ENCODE measurements at regions not wholly inside any gene's neighbourhood (a gene's known extent, or its start where the extent isn't known, plus 50 kb on each side); places are given as distances from the start of the nearest gene placed in this dataset.
A peak's percentile ranks its signal among the peaks of the same experiment; 100 is the strongest.

DNA sequence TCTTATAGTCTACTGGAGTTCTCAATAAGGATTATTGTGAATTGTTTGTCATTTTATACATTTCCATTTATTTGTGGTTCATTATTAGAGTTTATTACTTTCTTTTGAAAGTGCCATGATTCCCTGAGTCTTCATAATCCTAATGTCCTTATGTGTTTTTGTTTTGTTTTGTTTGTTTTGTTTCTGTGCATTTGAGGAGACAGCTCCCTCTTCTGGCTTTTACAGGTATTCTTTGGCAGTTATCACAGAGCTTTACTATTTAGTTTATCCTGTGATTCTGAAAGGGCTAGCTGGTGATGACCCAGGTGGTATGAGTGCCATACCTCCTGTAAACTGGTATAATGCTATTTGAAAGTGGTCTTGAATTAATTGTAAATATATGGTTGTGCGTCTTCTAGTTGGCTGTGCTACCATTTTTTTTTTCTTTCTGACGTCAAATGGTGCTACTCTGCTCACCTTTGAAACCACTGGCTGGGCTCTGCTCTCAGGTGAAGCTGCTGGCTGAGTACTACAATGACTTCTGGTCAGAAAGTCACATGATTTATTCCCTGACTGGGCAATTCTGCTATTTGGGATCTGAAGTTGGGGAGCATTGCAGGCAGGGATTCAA, 751.2 kb downstream of the JRKL start:
- DNase-seq (ENCODE audit: low spot score) = peak; percentile 11
- no peaks in the 10 kb centered on the region for H3K36me3 Mint-ChIP-seq (ENCODE audit: low read depth, unreplicated experiment)

GRCh38 chr11:97143463-97143862, 753.6 kb downstream of the JRKL start:
- Mint-ChIP-seq H3K9me3 (ENCODE audit: unreplicated experiment) (no peaks in the 10 kb centered on the region), H3K36me3 (ENCODE audit: low read depth, unreplicated experiment) (no peaks in the 10 kb centered on the region), H3K27me3 (ENCODE audit: unreplicated experiment) (no peaks in the 10 kb centered on the region), H3K4me3 (ENCODE audit: unreplicated experiment) (no peak overlapping the region), H3K4me1 (ENCODE audit: unreplicated experiment) (peaks cover 4% of the 10 kb centered on the region), H3K27ac (ENCODE audit: unreplicated experiment) (no peak overlapping the region)
- no peak for DNase-seq (ENCODE audit: low spot score)
- TF ChIP-seq, protein P1, sequence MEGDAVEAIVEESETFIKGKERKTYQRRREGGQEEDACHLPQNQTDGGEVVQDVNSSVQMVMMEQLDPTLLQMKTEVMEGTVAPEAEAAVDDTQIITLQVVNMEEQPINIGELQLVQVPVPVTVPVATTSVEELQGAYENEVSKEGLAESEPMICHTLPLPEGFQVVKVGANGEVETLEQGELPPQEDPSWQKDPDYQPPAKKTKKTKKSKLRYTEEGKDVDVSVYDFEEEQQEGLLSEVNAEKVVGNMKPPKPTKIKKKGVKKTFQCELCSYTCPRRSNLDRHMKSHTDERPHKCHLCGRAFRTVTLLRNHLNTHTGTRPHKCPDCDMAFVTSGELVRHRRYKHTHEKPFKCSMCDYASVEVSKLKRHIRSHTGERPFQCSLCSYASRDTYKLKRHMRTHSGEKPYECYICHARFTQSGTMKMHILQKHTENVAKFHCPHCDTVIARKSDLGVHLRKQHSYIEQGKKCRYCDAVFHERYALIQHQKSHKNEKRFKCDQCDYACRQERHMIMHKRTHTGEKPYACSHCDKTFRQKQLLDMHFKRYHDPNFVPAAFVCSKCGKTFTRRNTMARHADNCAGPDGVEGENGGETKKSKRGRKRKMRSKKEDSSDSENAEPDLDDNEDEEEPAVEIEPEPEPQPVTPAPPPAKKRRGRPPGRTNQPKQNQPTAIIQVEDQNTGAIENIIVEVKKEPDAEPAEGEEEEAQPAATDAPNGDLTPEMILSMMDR (IDR thresholded peaks at IDR 0.05; ENCODE audit: unreplicated experiment) = no peak

More for the DNA sequence above, 751.2 kb downstream of the JRKL start:
- no peaks in the 10 kb centered on the region for H3K9me3 Mint-ChIP-seq (ENCODE audit: unreplicated experiment)
- TF ChIP-seq, protein P1 (IDR thresholded peaks at IDR 0.05; ENCODE audit: unreplicated experiment) = peak; percentile 67
- H3K27me3 Mint-ChIP-seq (ENCODE audit: unreplicated experiment) = no peaks in the 10 kb centered on the region
- H3K4me1 Mint-ChIP-seq (ENCODE audit: unreplicated experiment) = peaks cover 4% of the 10 kb centered on the region
- H3K27ac Mint-ChIP-seq (ENCODE audit: unreplicated experiment) = no peak overlapping the region
- no peak overlapping the region for H3K4me3 Mint-ChIP-seq (ENCODE audit: unreplicated experiment)

GRCh38 chr11:97149741-97150140, 759.9 kb downstream of the JRKL start:
- no peak for DNase-seq (ENCODE audit: low spot score)
- no peaks in the 10 kb centered on the region for H3K27me3 Mint-ChIP-seq (ENCODE audit: unreplicated experiment)
- H3K4me3 Mint-ChIP-seq (ENCODE audit: unreplicated experiment) = no peak overlapping the region
- H3K36me3 Mint-ChIP-seq (ENCODE audit: low read depth, unreplicated experiment) = no peaks in the 10 kb centered on the region
- H3K27ac Mint-ChIP-seq (ENCODE audit: unreplicated experiment) = no peak overlapping the region
- H3K4me1 Mint-ChIP-seq (ENCODE audit: unreplicated experiment) = no peaks in the 10 kb centered on the region
- TF ChIP-seq, protein P1 (IDR thresholded peaks at IDR 0.05; ENCODE audit: unreplicated experiment) = no peak
- H3K9me3 Mint-ChIP-seq (ENCODE audit: unreplicated experiment) = no peaks in the 10 kb centered on the region

DNA sequence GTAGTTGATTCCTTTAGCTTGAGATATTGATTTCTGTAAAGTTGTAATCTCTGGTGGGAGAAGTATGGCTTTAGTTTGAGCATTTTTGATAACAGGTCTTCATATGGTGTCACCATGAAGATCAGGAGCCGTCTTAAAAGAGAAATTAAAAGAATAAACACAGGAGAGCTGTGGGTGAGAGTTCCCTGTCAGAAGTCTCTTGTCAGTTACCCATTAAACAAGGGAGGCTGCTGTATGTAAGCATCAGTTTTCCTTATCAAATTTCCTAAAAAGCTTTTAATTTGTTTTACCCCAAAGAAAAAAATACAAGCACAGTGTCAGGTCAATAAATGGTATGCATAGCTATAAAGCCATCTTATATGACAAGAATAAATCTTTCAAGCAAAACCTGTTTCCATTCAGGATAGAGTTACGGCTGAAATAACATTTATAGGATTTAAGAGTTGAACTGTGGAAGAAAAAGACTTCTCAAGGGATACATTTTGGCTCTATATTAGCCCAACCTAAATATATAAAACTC, 767.5 kb downstream of the JRKL start:
- Mint-ChIP-seq H3K4me1 (ENCODE audit: unreplicated experiment) (peaks cover 7% of the 10 kb centered on the region), H3K27ac (ENCODE audit: unreplicated experiment) (no peak overlapping the region), H3K27me3 (ENCODE audit: unreplicated experiment) (no peaks in the 10 kb centered on the region), H3K4me3 (ENCODE audit: unreplicated experiment) (no peak overlapping the region), H3K9me3 (ENCODE audit: unreplicated experiment) (no peaks in the 10 kb centered on the region), H3K36me3 (ENCODE audit: low read depth, unreplicated experiment) (no peaks in the 10 kb centered on the region)
- DNase-seq (ENCODE audit: low spot score) = no peak
- TF ChIP-seq, protein P1 (IDR thresholded peaks at IDR 0.05; ENCODE audit: unreplicated experiment) = no peak

DNA sequence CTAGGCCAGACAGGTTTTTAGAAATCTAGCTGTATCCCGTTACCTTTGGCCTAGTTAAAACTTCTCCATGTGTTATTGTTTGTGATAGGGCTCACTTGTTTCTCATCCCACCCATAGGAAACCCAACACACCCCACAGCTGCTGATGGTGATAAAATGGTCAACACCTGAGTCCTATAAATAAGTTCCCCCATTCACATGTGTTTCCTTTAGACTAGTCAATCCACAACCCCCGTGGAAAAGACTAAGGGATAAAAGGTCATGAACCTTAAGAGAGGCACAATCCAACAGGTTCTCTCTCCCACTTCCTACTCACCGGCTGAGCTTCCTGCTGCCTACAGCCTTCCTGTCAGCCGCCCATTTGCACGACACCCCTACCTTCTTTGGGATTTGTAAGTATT, 768.4 kb downstream of the JRKL start:
- Mint-ChIP-seq H3K27me3 (ENCODE audit: unreplicated experiment) (no peaks in the 10 kb centered on the region), H3K9me3 (ENCODE audit: unreplicated experiment) (no peaks in the 10 kb centered on the region), H3K4me1 (ENCODE audit: unreplicated experiment) (peaks cover 7% of the 10 kb centered on the region), H3K36me3 (ENCODE audit: low read depth, unreplicated experiment) (no peaks in the 10 kb centered on the region), H3K4me3 (ENCODE audit: unreplicated experiment) (no peak overlapping the region), H3K27ac (ENCODE audit: unreplicated experiment) (no peak overlapping the region)
- DNase-seq (ENCODE audit: low spot score) = no peak
- TF ChIP-seq, protein P1 (IDR thresholded peaks at IDR 0.05; ENCODE audit: unreplicated experiment) = no peak
